HCT116 (cell line): ENCODE measurements at regions not wholly inside any gene's neighbourhood (a gene's known extent, or its start where the extent isn't known, plus 50 kb on each side); places are given as distances from the start of the nearest gene placed in this dataset.

Source experiments
- EZH2phosphoT487 ChIP-seq: fragments of 200-600 bp; IDR thresholded peaks from 2 replicates; pipeline ENCODE4 v1.6.1; 2018; ENCODE audit warnings: antibody characterized with exemption, borderline replicate concordance
- POLR2A ChIP-seq: IDR thresholded peaks from 2 replicates; pipeline ENCODE4 v1.7.0; 2011; ENCODE audit warnings: borderline replicate concordance; ENCODE audit not compliant: insufficient read depth, insufficient read length; ENCODE audit errors: extremely low read depth
- POLR2AphosphoS5 ChIP-seq: IDR thresholded peaks from 2 replicates; pipeline ENCODE4 v1.6.1; 2011; ENCODE audit warnings: mild to moderate bottlenecking, low read depth, low read length, moderate library complexity
- TCF7L2 ChIP-seq: IDR thresholded peaks from 2 replicates; pipeline ENCODE4 v1.7.0; 2011; ENCODE audit warnings: borderline replicate concordance, inconsistent platforms; ENCODE audit not compliant: insufficient read depth, insufficient read length; ENCODE audit errors: extremely low read depth
- TF ChIP-seq, protein P1 (sequence below), 3 experiments: fragments of 200-600 bp in 1 of 3; sonication (generic) in 1 of 3; IDR thresholded peaks in 2 of 3; conservative IDR thresholded peaks in 1 of 3; 2 replicates each; pipeline ENCODE4 v1.5.1; 2012 to 2017; ENCODE audit warnings: low read depth in 2 of 3, low read length in 2 of 3, antibody characterized with exemption in 1 of 3, borderline replicate concordance in 1 of 3, control low read depth in 1 of 3, mild to moderate bottlenecking in 1 of 3, mixed read lengths in 1 of 3, mixed run types in 1 of 3, moderate library complexity in 1 of 3; ENCODE audit not compliant: insufficient read depth in 1 of 3
- TF ChIP-seq, protein P2 (sequence below): IDR thresholded peaks from 2 replicates; pipeline ENCODE4 v1.6.1; 2012
- TF ChIP-seq, protein P3 (sequence below): IDR thresholded peaks from 2 replicates; pipeline ENCODE4 v1.6.1; 2011; ENCODE audit warnings: mild to moderate bottlenecking, low read length, moderate library complexity; ENCODE audit not compliant: insufficient replicate concordance; ENCODE audit errors: extremely low read depth

DNA sequence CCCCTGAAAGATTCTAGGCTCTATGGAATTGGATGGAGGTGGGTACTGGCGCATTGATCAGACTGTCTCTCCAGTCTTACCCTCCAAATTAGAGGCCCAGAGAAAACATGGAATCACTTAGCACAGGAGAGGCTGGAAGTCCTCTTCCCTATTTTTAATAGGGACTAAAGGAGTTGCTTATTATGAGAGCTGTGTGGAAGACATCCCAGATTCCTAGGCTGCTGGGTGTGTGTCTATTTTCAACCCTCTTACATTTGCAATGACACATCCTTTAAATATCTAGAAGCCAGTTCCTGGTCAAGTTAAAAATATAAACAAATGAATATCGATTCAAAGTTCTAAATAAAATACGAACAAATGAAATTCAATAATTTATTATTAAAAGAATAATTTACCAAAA is 58.3 kb upstream of the ARID2 start:
- TF ChIP-seq, protein P1, sequence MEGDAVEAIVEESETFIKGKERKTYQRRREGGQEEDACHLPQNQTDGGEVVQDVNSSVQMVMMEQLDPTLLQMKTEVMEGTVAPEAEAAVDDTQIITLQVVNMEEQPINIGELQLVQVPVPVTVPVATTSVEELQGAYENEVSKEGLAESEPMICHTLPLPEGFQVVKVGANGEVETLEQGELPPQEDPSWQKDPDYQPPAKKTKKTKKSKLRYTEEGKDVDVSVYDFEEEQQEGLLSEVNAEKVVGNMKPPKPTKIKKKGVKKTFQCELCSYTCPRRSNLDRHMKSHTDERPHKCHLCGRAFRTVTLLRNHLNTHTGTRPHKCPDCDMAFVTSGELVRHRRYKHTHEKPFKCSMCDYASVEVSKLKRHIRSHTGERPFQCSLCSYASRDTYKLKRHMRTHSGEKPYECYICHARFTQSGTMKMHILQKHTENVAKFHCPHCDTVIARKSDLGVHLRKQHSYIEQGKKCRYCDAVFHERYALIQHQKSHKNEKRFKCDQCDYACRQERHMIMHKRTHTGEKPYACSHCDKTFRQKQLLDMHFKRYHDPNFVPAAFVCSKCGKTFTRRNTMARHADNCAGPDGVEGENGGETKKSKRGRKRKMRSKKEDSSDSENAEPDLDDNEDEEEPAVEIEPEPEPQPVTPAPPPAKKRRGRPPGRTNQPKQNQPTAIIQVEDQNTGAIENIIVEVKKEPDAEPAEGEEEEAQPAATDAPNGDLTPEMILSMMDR (IDR thresholded peaks at IDR 0.05 in 2 of 3, conservative IDR thresholded peaks at IDR 0.05 in 1 of 3; ENCODE audit: borderline replicate concordance in 1 of 3, insufficient read depth in 1 of 3, low read depth in 2 of 3, low read length in 2 of 3), result no peak
- TF ChIP-seq, protein P2, sequence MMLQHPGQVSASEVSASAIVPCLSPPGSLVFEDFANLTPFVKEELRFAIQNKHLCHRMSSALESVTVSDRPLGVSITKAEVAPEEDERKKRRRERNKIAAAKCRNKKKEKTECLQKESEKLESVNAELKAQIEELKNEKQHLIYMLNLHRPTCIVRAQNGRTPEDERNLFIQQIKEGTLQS, result no peak
- TF ChIP-seq POLR2AphosphoS5, result no peak
- no peak for TF ChIP-seq POLR2A
- no peak for TF ChIP-seq EZH2phosphoT487
- TF ChIP-seq, protein P3, sequence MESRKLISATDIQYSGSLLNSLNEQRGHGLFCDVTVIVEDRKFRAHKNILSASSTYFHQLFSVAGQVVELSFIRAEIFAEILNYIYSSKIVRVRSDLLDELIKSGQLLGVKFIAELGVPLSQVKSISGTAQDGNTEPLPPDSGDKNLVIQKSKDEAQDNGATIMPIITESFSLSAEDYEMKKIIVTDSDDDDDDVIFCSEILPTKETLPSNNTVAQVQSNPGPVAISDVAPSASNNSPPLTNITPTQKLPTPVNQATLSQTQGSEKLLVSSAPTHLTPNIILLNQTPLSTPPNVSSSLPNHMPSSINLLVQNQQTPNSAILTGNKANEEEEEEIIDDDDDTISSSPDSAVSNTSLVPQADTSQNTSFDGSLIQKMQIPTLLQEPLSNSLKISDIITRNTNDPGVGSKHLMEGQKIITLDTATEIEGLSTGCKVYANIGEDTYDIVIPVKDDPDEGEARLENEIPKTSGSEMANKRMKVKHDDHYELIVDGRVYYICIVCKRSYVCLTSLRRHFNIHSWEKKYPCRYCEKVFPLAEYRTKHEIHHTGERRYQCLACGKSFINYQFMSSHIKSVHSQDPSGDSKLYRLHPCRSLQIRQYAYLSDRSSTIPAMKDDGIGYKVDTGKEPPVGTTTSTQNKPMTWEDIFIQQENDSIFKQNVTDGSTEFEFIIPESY, result no peak
- TF ChIP-seq TCF7L2, result no peak
